Right atrium auricular region (tissue), 2 donors: ENCODE measurements at regions not wholly inside any gene's neighbourhood (a gene's known extent, or its start where the extent isn't known, plus 50 kb on each side); places are given as distances from the start of the nearest gene placed in this dataset.

Experiments
- DNase-seq: peaks from one replicate; pipeline ENCODE4 v3.0.0-alpha.2; 2019; ENCODE audit warnings: low spot score
- H3K27ac ChIP-seq, 2 donors: fragments of 200-600 bp; sonication (generic); 1 replicate in 1 of 2; 2 replicates in 1 of 2; pipeline ENCODE4 v1.5.1; 2016 to 2019
- H3K27me3 ChIP-seq, 2 donors: fragments of 200-600 bp; sonication (generic); one replicate each; pipeline versions ENCODE4 v1.5.1 to v1.6.0; 2017 to 2019
- H3K36me3 ChIP-seq: fragments of 200-600 bp; sonication (generic); one replicate; pipeline ENCODE4 v1.5.1; 2016
- H3K4me1 ChIP-seq, 2 donors: fragments of 200-600 bp; sonication (generic); one replicate each; pipeline versions ENCODE4 v1.5.1 to v1.6.0; 2017 to 2019
- H3K4me3 ChIP-seq, 2 donors: fragments of 200-600 bp; sonication (generic); 1 replicate in 1 of 2; 2 replicates in 1 of 2; pipeline ENCODE4 v1.5.1; 2017 to 2019; ENCODE audit warnings: mild to moderate bottlenecking in 1 of 2, moderate library complexity in 1 of 2
- H3K9me3 ChIP-seq, 2 donors: fragments of 200-600 bp; sonication (generic); one replicate each; pipeline ENCODE4 v1.5.1; 2019
- TF ChIP-seq, protein P1 (sequence below), 2 donors: fragments of 200-600 bp; sonication (generic); IDR thresholded peaks; one replicate each; pipeline ENCODE4 v1.5.1; 2019; ENCODE audit warnings: antibody characterized with exemption in 2 of 2

DNA sequence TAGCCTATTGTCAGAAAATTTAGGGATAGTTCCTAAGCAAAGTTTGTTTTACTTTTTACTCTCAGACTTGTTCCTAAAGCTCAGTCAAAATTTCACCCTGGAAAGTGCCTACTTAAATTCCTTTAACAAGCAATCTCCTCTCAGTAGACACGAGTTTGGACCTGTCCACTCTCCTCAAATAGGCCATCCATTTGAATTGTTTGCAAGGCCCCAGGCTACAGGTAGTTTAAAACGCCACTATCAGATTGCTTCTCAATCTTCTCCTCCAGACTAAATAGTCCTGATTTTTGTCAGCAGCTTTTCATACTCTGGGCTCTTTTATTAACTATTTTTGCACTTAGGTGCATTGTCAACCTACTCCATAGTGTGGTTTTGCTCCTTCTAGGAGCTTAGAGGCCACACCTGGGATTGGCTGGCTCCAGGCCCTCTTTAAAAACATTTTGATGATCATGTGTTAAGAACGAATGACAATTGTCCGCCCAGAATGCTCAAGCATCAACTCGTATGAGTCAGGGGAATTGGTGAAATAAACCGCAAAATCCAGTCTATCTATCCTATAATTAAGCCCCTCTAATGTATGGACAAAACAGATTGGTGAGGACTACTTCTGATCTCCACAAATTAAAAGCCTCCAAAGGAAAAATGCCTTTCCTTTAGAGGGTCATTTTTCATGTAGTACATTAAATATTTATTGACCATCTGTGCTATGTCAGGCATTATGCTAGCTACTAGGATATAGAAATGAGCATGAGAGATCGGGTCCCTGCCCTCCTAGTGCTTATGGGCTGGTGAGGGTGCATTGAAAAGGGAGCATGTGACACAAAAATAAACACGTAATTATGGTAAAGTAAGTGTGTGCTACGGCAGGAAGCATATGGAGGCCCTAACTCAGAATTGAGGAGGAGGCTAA, 333.8 kb upstream of the TNP1 start:
- no peak for DNase-seq
- no peaks in the 10 kb centered on the region for H3K27me3 ChIP-seq
- H3K4me3 ChIP-seq, result no peak overlapping the region
- H3K9me3 ChIP-seq, result peaks cover 0 to 8% of the 10 kb centered on the region in 2 donors
- H3K27ac ChIP-seq, result no peak overlapping the region
- no peaks in the 10 kb centered on the region for H3K4me1 ChIP-seq
- no peaks in the 10 kb centered on the region for H3K36me3 ChIP-seq
- TF ChIP-seq, protein P1, sequence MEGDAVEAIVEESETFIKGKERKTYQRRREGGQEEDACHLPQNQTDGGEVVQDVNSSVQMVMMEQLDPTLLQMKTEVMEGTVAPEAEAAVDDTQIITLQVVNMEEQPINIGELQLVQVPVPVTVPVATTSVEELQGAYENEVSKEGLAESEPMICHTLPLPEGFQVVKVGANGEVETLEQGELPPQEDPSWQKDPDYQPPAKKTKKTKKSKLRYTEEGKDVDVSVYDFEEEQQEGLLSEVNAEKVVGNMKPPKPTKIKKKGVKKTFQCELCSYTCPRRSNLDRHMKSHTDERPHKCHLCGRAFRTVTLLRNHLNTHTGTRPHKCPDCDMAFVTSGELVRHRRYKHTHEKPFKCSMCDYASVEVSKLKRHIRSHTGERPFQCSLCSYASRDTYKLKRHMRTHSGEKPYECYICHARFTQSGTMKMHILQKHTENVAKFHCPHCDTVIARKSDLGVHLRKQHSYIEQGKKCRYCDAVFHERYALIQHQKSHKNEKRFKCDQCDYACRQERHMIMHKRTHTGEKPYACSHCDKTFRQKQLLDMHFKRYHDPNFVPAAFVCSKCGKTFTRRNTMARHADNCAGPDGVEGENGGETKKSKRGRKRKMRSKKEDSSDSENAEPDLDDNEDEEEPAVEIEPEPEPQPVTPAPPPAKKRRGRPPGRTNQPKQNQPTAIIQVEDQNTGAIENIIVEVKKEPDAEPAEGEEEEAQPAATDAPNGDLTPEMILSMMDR (IDR thresholded peaks at IDR 0.05), result no peak

- peaks cover 0 to 8% of the 10 kb centered on the region in 2 donors for H3K9me3 ChIP-seq
- no peak overlapping the region for H3K27ac ChIP-seq
- no peaks in the 10 kb centered on the region for H3K27me3 ChIP-seq
- H3K4me1 ChIP-seq, result no peaks in the 10 kb centered on the region
- DNase-seq, result no peak
- no peaks in the 10 kb centered on the region for H3K36me3 ChIP-seq
- no peak overlapping the region for H3K4me3 ChIP-seq
- TF ChIP-seq, protein P1 (IDR thresholded peaks at IDR 0.05), result no peak
Measured at GRCh38 chr2:217192366-217192765, 332.5 kb upstream of the TNP1 start.

GRCh38 chr2:217189747-217190146, 329.9 kb upstream of the TNP1 start:
- TF ChIP-seq, protein P1 (IDR thresholded peaks at IDR 0.05), result no peak
- no peaks in the 10 kb centered on the region for H3K4me1 ChIP-seq
- no peak for DNase-seq
- no peaks in the 10 kb centered on the region for H3K9me3 ChIP-seq
- no peaks in the 10 kb centered on the region for H3K36me3 ChIP-seq
- no peak overlapping the region for H3K4me3 ChIP-seq
- H3K27me3 ChIP-seq, result no peaks in the 10 kb centered on the region
- H3K27ac ChIP-seq, result no peak overlapping the region

GRCh38 chr2:217189131-217189530, 329.3 kb upstream of the TNP1 start:
- peaks cover 0 to under 1% of the 10 kb centered on the region in 2 donors for H3K4me1 ChIP-seq
- DNase-seq, result no peak
- TF ChIP-seq, protein P1 (IDR thresholded peaks at IDR 0.05), result no peak
- no peaks in the 10 kb centered on the region for H3K36me3 ChIP-seq
- no peaks in the 10 kb centered on the region for H3K27me3 ChIP-seq
- no peak overlapping the region for H3K4me3 ChIP-seq
- H3K27ac ChIP-seq, result no peak overlapping the region
- H3K9me3 ChIP-seq, result no peaks in the 10 kb centered on the region

GRCh38 chr2:217186668-217187159, 326.9 kb upstream of the TNP1 start:
- TF ChIP-seq, protein P1 (IDR thresholded peaks at IDR 0.05), result no peak
- DNase-seq, result no peak
- no peaks in the 10 kb centered on the region for H3K9me3 ChIP-seq
- no peak overlapping the region for H3K4me3 ChIP-seq
- no peaks in the 10 kb centered on the region for H3K27me3 ChIP-seq
- H3K27ac ChIP-seq, result peak overlapping the region in 1 of 2 donors; percentile 26
- H3K36me3 ChIP-seq, result no peaks in the 10 kb centered on the region
- H3K4me1 ChIP-seq, result peaks cover 0 to 13% of the 10 kb centered on the region in 2 donors
